Fibroblast of skin of right quadriceps (primary cell): ENCODE measurements at regions not wholly inside any gene's neighbourhood (a gene's known extent, or its start where the extent isn't known, plus 50 kb on each side); places are given as distances from the start of the nearest gene placed in this dataset.
"Not testable (repeated sequence)": the region's sequence is repeated elsewhere in the genome, so short reads cannot be mapped to it uniquely, and the experiment has no call there.

Experiments used
- DNase-seq: peaks from one replicate; pipeline ENCODE4 v3.0.0-alpha.2; 2013

- not testable (repeated sequence) for DNase-seq
Measured at GRCh38 chr3:44172701-44173100, 69.0 kb upstream of the TOPAZ1 start.

GRCh38 chr3:44173263-44173662, 68.4 kb upstream of the TOPAZ1 start:
- no peak for DNase-seq

DNA sequence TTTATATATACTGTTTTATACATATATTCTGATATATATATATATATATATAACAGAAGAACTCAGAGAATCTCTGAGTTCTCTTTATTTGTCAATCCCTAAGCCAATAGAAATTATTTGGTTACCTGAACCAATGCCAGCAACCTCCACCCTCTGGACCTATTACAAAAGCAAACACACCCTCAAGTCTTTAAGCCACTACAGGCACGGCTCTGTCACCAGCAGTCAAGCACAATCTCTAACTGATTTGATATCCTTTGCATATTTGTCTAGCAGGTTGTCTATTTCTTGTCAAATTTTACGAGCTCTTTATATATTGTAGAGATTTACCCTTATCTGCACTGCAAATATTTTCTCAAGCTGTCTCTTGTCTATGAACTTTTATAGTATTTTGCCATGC, 66.6 kb upstream of the TOPAZ1 start:
- no peak for DNase-seq

- no peak for DNase-seq
Measured at GRCh38 chr3:44179246-44179645, 62.4 kb upstream of the TOPAZ1 start.

DNA sequence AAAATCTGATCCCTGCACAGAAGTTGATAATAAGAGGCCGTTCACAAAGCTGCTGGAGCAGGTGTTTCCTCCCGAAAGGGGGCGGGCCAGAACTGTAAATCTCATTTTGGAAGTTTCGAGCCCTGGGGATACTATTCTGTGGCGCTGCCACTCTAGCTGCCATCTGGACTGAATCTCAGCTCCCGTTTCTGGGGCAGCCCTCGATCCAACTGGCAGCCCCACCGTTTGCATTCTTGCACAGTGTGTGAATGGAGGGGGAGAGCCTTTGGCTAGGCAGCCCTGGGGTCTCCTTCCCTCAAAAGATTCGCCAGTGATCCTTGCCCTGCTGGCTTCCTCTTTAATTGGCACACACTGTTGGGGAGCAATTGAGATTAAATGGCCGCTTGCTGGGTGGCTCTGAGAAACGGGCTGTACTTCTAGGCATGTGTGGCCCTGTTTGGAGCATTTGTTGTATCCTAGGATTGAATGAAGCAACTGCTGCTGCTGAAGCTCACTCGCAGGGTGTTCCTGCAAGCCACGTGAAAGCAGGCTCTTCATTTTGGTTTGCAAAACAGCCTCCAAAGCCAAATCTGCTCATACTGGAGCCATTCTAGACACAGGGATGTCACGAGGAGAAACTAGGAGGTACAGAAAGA, 57.2 kb upstream of the TOPAZ1 start:
- DNase-seq = no peak

DNA sequence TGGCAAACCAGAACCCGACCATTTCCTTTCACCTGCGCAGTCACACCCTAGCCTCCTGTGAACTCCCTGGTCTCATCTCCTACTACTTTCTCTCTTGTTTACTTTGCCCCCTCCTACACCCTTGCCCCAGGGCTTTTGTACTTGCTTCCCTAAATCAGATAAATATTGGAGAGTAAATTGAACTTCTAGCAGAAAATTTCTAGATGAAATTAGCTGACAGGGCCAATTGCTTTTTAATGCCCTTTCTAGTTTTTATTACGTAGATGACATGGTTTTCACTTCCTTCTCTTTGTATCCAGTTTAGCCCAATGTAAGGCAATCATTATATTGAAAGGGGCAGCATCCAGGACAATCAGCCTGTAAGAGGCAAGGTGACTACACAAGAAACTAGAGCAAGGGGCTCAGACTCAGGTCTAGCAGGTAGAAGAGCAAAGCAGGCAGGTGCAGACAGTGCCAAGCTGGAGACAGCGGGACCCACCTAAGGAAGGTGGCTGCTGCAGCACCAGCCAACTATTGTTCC, 56.2 kb upstream of the TOPAZ1 start:
- DNase-seq = no peak

DNA sequence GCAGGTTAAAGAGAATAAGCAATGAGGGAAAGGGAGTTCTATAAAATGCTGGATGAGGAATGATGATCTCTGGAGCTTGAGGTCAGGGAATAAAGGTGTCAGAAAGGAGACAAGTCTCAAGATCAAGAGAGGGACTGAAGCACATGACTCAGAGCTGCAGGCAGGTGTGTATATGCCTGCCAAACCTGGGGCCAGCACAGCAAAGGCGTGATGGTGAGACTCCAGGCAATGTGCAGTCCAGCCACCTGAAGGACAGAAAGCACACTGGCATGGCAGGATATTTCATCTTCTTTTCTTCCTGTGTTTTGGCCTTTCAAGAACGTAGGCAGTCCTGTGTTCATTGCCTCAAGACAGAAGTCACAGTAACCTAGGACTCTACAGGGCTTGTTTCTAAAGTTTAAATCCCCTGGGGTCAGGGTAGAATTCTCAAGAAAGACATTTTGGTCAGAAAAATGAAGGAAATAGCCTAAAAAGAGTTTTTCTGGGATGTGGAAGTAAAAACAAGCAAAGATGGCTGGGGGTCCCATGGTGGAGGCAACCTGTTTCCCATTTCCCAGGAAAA, 55.5 kb upstream of the TOPAZ1 start:
- DNase-seq = no peak

- DNase-seq = no peak
Measured at GRCh38 chr3:44186712-44187111, 55.0 kb upstream of the TOPAZ1 start.
